HG03159 (cell line): ENCODE measurements at regions not wholly inside any gene's neighbourhood (a gene's known extent, or its start where the extent isn't known, plus 50 kb on each side); places are given as distances from the start of the nearest gene placed in this dataset.
"Not testable (repeated sequence)": the region's sequence is repeated elsewhere in the genome, so short reads cannot be mapped to it uniquely, and the experiment has no call there.

ENCODE experiments used
- ATAC-seq: cut with Tn5 transposase; IDR thresholded peaks from one replicate; pipeline ENCODE4 v1.9.1; 2021; ENCODE audit warnings: mild to moderate bottlenecking, moderate library complexity; ENCODE audit not compliant: unreplicated experiment

- no peak for ATAC-seq
Observed at GRCh38 chr9:85344901-85345300, 396.9 kb downstream of the AGTPBP1 start.

GRCh38 chr9:85339338-85339737 is 402.4 kb downstream of the AGTPBP1 start:
- no peak for ATAC-seq

- ATAC-seq, result no peak
Observed at GRCh38 chr9:85334228-85334627, 407.5 kb downstream of the AGTPBP1 start.

DNA sequence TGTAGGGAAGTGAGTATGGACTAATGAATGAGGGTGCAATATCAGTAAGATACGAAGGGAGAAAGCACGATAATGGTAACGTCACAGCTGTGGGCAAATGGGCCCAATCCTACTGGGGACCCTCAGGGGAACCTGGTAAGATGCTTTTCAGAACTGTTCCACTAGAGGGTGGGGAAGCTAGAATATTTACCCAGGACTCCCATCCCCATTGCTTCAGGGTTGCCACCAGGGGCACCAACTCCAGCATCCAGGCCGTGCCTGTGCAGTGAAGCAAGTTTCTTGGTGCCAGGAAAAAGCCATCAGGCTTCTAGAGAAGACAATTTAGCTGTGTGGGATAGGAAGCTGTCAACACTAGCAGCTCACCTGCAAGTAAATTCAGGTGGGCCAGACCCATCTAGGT is 409.3 kb downstream of the AGTPBP1 start:
- ATAC-seq, result peak; percentile 73

DNA sequence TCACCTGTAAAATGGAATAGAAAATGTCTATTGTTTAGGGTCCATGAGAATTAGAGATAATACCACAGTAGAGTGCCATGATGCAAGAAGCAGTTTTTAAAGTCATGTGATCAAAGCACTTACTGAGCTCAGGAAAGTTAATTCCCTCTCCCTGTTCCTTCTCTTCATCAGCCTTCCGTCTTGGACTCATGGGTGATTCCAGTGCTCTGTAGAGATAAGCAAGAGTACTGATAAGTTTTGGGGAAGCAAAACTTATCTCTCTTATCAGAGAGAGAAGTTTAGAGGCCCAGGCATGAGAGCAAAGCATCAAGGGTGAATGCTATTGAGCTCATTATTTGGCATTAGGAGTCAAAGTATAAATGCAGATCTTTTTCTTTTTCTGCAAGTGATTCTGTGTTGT is 410.1 kb downstream of the AGTPBP1 start:
- ATAC-seq, result no peak

GRCh38 chr9:85322592-85322991 is 419.2 kb downstream of the AGTPBP1 start:
- ATAC-seq, result no peak

DNA sequence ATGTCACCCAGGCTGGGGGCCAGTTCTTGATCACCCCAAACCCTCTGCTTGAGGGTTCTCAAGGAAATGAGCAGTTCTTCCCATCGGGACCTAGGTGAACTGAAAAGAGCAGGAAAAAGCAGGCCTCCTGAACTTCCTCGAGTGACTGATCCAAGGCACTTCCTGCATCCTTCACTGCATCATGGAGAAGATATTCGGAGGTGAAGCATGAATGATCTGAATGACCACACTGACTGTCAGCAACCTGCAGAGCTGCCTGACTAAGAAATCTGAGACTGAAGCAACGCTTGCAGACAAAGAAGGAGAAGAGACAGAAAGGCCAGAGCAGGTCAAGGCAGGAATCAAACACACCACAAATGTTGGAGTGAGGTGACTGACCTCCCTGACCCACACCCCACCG is 420.2 kb downstream of the AGTPBP1 start:
- ATAC-seq, result no peak

GRCh38 chr9:85319936-85320656 is 421.7 kb downstream of the AGTPBP1 start:
- no peak for ATAC-seq

GRCh38 chr9:85315535-85315934 is 426.2 kb downstream of the AGTPBP1 start:
- not testable (repeated sequence) for ATAC-seq

GRCh38 chr9:85310573-85310972 is 431.2 kb downstream of the AGTPBP1 start:
- no peak for ATAC-seq

- no peak for ATAC-seq
Observed at GRCh38 chr9:85303757-85304134, 438.0 kb downstream of the AGTPBP1 start.

DNA sequence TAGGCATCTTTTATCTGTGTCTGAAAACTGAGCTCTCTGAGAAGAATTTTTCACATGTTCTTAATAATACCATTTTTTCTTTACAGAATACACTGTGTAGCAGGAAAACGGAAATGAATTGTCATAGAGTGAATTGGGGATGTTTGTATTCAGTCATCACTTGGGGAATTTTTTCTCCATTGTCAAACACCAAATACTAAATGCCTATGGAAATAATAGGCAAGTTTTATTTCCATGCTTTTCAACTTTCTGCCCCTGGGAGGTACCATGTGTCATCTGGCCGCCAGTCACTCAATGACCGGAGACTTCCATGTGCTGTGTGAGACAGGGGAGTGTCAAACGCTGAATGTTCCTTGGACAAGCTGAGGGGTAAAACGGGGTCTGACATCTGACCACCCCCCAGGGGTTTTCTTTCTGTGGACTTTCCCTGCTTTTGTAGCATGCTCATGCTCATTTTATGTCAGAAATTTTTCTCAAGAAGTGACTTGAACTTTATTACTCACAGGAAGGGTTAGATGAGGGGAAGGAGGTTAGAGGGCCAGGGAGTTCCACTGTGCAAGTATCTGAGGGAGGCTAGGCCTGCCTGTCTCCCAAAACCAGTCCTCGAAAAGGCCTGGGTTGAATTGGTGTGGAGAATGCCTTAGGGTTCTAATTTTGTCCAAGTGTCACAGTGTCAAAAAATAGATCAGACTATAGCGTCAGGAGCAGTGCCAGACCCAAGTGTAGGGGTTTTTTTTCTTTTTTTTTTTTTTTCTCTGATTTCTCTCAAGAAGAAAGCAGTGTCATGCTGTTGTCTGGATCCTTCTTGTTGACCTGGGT is 438.6 kb downstream of the AGTPBP1 start:
- ATAC-seq, result no peak

GRCh38 chr9:85298499-85298898 is 443.3 kb downstream of the AGTPBP1 start:
- ATAC-seq, result no peak

DNA sequence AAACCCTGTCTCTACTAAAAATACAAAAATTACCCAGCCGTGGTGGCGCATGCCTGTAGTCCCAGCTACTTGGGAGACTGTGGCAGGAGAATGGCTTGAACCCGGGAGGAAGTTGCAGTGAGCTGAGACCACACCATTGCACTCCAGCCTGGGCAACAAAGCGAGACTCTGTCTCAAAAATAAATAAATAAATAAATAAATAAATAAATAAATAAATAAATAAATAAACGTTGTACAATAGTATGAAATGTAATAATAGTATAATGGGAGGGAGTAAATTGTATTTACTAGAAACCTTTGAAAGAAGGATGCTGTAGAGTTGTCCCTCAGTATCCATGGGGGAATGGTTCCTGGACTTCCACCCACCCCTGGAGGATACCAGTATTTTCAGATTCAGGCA is 446.5 kb downstream of the AGTPBP1 start:
- ATAC-seq, result not testable (repeated sequence)

- ATAC-seq, result no peak
Observed at GRCh38 chr9:85292261-85292660, 449.5 kb downstream of the AGTPBP1 start.

DNA sequence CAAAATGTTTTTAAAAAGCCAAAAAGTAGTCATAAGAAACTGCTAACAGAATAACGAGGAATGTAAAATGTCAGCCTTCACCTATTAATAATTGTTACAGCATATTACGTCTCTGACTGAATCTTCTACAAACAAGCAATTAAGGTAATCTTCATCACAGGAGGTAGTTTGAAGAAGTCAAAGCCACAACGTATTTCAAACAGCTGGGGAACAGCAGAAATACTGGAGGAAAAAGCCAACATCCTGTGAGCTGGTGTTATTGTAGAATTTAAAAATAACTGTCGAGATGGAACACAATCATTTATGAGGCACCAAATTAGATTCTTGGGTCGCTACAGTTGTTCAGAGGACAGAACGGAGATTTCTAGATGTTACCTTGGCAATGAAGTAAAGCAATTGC is 450.5 kb downstream of the AGTPBP1 start:
- no peak for ATAC-seq

GRCh38 chr9:85290019-85290418 is 451.7 kb downstream of the AGTPBP1 start:
- no peak for ATAC-seq

- no peak for ATAC-seq
Observed at GRCh38 chr9:85289142-85289541, 452.6 kb downstream of the AGTPBP1 start.

DNA sequence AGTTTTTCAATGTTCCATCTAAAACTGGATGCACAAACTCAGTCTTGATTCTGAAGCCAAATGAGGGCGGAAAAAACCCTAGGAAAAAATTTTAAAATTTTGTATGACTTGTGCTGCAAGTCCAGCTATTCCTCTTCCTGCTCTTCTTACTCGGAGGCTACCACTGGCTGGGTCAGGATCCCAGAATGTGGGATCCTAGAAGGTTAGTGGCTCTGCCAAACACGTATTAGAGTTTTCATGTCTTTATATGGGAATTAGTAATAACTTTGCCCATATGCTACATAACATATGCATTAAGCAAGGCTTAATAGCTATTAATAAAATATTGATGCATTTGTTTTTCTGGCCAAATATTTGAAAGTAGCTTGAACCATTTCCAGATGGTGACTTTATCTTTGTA is 458.3 kb downstream of the AGTPBP1 start:
- no peak for ATAC-seq

DNA sequence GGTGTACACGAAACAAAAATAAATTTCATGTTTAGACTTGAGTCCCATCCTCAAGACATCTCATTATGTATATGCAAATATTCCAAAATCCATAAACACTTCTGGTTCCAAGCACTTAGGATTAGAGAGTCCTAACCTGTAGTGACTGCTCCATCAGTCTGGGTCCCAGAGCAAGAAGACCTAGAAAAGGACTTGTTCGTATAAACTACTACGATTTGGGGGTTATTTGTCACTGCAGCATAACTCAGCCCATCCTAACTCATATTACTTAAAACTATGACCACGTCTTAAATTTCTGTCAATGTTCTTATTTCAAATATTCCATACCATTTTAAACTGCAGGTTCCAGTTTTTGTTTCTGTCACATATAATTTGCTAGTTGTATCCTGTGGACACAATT is 463.0 kb downstream of the AGTPBP1 start:
- ATAC-seq, result no peak

DNA sequence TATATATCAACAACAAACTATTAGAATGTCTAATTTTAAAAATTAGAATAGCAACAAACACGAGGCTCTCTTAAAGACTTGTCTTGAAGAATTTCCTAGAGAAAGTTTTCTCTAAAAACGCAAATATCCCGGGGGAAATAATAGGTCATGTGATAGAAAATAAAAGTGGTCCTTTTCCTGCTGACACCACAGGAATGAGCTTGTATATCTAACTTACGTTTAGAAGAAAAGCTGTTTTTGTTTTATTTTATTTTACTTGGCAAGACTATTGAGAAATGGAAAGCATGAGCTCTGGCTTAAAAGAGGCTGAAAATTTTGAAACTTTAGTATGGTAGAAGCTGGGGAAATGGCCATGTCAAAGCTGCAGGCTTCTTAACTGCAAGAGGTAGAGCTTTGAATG is 465.0 kb downstream of the AGTPBP1 start:
- no peak for ATAC-seq

DNA sequence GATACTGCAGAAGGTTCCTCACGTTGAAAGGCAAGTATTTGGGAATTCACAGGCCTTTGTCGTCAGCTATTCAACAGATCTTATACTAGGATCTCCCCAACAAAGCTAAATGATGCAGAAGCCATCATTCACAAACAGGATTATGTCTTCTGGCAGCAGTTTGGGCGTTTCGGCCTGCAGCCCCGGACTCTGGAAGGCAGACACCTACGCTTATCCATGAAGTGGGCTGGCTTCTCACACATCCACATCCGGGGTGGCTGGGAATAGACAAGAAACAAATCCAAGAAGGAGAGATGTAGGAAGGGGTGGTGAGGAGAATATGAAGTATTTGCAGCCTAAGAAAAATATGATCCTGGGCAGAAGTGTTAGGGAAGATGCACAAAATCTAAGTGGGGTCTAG is 471.9 kb downstream of the AGTPBP1 start:
- no peak for ATAC-seq
